Trophoblast cell (in vitro differentiated cells and primary cell): ENCODE measurements at regions not wholly inside any gene's neighbourhood (a gene's known extent, or its start where the extent isn't known, plus 50 kb on each side); places are given as distances from the start of the nearest gene placed in this dataset.

Source experiments
- DNase-seq, 2 donors: peaks; one replicate each; pipeline ENCODE4 v3.0.0-alpha.2; 2016
- H2AFZ ChIP-seq: 2 replicates; pipeline ENCODE4 v1.6.1; 2013; ENCODE audit warnings: low read length, moderate library complexity, mild to moderate bottlenecking; ENCODE audit not compliant: insufficient read depth, poor library complexity
- H2AK5ac ChIP-seq: 2 replicates; pipeline ENCODE4 v1.6.1; 2013; ENCODE audit warnings: mild to moderate bottlenecking, low read length
- H2BK120ac ChIP-seq: 2 replicates; pipeline ENCODE4 v1.6.1; 2013; ENCODE audit warnings: low read length, mild to moderate bottlenecking, moderate library complexity; ENCODE audit not compliant: insufficient read depth, poor library complexity
- H2BK12ac ChIP-seq: 2 replicates; pipeline ENCODE4 v1.6.1; 2013; ENCODE audit warnings: mild to moderate bottlenecking, low read length, moderate library complexity
- H2BK5ac ChIP-seq: 2 replicates; pipeline ENCODE4 v1.6.1; 2013; ENCODE audit warnings: low read length, low read depth, moderate library complexity, mild to moderate bottlenecking; ENCODE audit not compliant: poor library complexity
- H3K14ac ChIP-seq: 2 replicates; pipeline ENCODE4 v1.6.1; 2013; ENCODE audit warnings: mild to moderate bottlenecking, low read length
- H3K18ac ChIP-seq: 2 replicates; pipeline ENCODE4 v1.6.1; 2013; ENCODE audit warnings: mild to moderate bottlenecking, low read length
- H3K23ac ChIP-seq: 2 replicates; pipeline ENCODE4 v1.6.1; 2013; ENCODE audit warnings: low read length
- H3K27ac ChIP-seq: 2 replicates; pipeline ENCODE4 v1.5.1; 2013; ENCODE audit warnings: low read depth, mild to moderate bottlenecking, inconsistent platforms, low read length, moderate library complexity
- H3K27me3 ChIP-seq: 2 replicates; pipeline ENCODE4 v1.6.1; 2013; ENCODE audit warnings: inconsistent platforms, mild to moderate bottlenecking, low read length, moderate library complexity; ENCODE audit not compliant: insufficient read depth
- H3K36me3 ChIP-seq, 2 experiments: 1 replicate in 1 of 2; 2 replicates in 1 of 2; pipeline ENCODE4 v1.6.1; 2013; ENCODE audit warnings: low read length in 2 of 2, mild to moderate bottlenecking in 2 of 2, moderate library complexity in 1 of 2; ENCODE audit not compliant: insufficient read depth in 2 of 2, control insufficient read depth in 1 of 2
- H3K4ac ChIP-seq: 2 replicates; pipeline ENCODE4 v1.6.1; 2013; ENCODE audit warnings: low read depth, mild to moderate bottlenecking, low read length, moderate library complexity
- H3K4me1 ChIP-seq, 2 experiments: 1 replicate in 1 of 2; 2 replicates in 1 of 2; pipeline ENCODE4 v1.6.1; 2013; ENCODE audit warnings: low read length in 2 of 2, mild to moderate bottlenecking in 2 of 2, moderate library complexity in 1 of 2; ENCODE audit not compliant: insufficient read depth in 2 of 2, control insufficient read depth in 1 of 2
- H3K4me2 ChIP-seq: 2 replicates; pipeline ENCODE4 v1.6.1; 2013; ENCODE audit warnings: inconsistent platforms, mild to moderate bottlenecking, low read length, moderate library complexity
- H3K4me3 ChIP-seq: 2 replicates; pipeline ENCODE4 v1.5.1; 2013; ENCODE audit warnings: mild to moderate bottlenecking, low read depth, low read length, inconsistent platforms
- H3K79me1 ChIP-seq: one replicate; pipeline ENCODE4 v1.6.1; 2013; ENCODE audit warnings: low read length
- H3K79me2 ChIP-seq: 2 replicates; pipeline ENCODE4 v1.6.1; 2013; ENCODE audit warnings: low read length, mild to moderate bottlenecking; ENCODE audit not compliant: control insufficient read depth, insufficient read depth, poor library complexity
- H3K9ac ChIP-seq: 2 replicates; pipeline ENCODE4 v1.6.1; 2013; ENCODE audit warnings: mild to moderate bottlenecking, low read length
- H3K9me3 ChIP-seq: 2 replicates; pipeline ENCODE4 v1.6.1; 2013; ENCODE audit warnings: low read depth, mild to moderate bottlenecking, control low read depth, inconsistent platforms, low read length; ENCODE audit not compliant: insufficient read depth
- H4K12ac ChIP-seq: 2 replicates; pipeline ENCODE4 v1.6.1; 2013; ENCODE audit warnings: low read depth, mild to moderate bottlenecking, low read length, moderate library complexity
- H4K8ac ChIP-seq: 2 replicates; pipeline ENCODE4 v1.6.1; 2013; ENCODE audit warnings: low read depth, mild to moderate bottlenecking, low read length, moderate library complexity
- H4K91ac ChIP-seq: one replicate; pipeline ENCODE4 v1.6.1; 2013; ENCODE audit warnings: low read depth, mild to moderate bottlenecking, low read length, moderate library complexity
- WGBS: extraction: QIAGEN DNeasy Blood & Tissue Kit; methylation state at CpG from one replicate; pipeline ENCODE4 v1.1.7; 2013; ENCODE audit warnings: missing lambda C conversion rate; ENCODE audit not compliant: insufficient read length, insufficient coverage; ENCODE audit errors: extremely low coverage; 5-methylcytosine and 5-hydroxymethylcytosine counted together

GRCh38 chr15:85980946-85981345 lies 98.7 kb upstream of the AGBL1 start:
- H2BK5ac ChIP-seq = no peak overlapping the region
- H3K36me3 ChIP-seq = no peaks in the 10 kb centered on the region
- no CpG with 5 or more reads among the region's 5 CpGs for WGBS
- no peak overlapping the region for H2AK5ac ChIP-seq
- no peak overlapping the region for H3K4me2 ChIP-seq
- H4K8ac ChIP-seq = no peak overlapping the region
- no peaks in the 10 kb centered on the region for H3K79me2 ChIP-seq
- no peaks in the 10 kb centered on the region for H3K4me1 ChIP-seq
- no peak overlapping the region for H2AFZ ChIP-seq
- no peaks in the 10 kb centered on the region for H3K27me3 ChIP-seq
- no peak overlapping the region for H3K27ac ChIP-seq
- H3K18ac ChIP-seq = no peak overlapping the region
- H3K9me3 ChIP-seq = no peaks in the 10 kb centered on the region
- H4K12ac ChIP-seq = no peak overlapping the region
- H3K79me1 ChIP-seq = no peaks in the 10 kb centered on the region
- H3K4me3 ChIP-seq = no peak overlapping the region
- no peak for DNase-seq
- H2BK12ac ChIP-seq = no peak overlapping the region
- H3K23ac ChIP-seq = no peak overlapping the region
- H3K4ac ChIP-seq = no peak overlapping the region
- no peak overlapping the region for H2BK120ac ChIP-seq
- H3K14ac ChIP-seq = no peak overlapping the region
- no peak overlapping the region for H4K91ac ChIP-seq
- H3K9ac ChIP-seq = no peak overlapping the region

GRCh38 chr15:85984241-85984640 lies 95.4 kb upstream of the AGBL1 start:
- Histone ChIP-seq H4K91ac (no peak overlapping the region), H3K23ac (no peak overlapping the region), H4K8ac (no peak overlapping the region), H2AFZ (no peak overlapping the region), H3K4me3 (no peak overlapping the region), H2BK5ac (no peak overlapping the region), H3K79me2 (no peaks in the 10 kb centered on the region), H3K79me1 (no peaks in the 10 kb centered on the region), H3K27ac (no peak overlapping the region), H3K18ac (no peak overlapping the region), H3K4me2 (no peak overlapping the region), H3K9ac (no peak overlapping the region), H3K9me3 (no peaks in the 10 kb centered on the region), H4K12ac (no peak overlapping the region), H3K36me3 (no peaks in the 10 kb centered on the region), H3K27me3 (no peaks in the 10 kb centered on the region), H2AK5ac (no peak overlapping the region), H2BK12ac (no peak overlapping the region), H2BK120ac (no peak overlapping the region), H3K4me1 (no peaks in the 10 kb centered on the region), H3K14ac (no peak overlapping the region), H3K4ac (no peak overlapping the region)
- DNase-seq = no peak
- no CpG with 5 or more reads among the region's 4 CpGs for WGBS

- H2BK120ac ChIP-seq = no peak overlapping the region
- no peak overlapping the region for H4K91ac ChIP-seq
- H3K9me3 ChIP-seq = no peaks in the 10 kb centered on the region
- no peak for DNase-seq
- H2BK5ac ChIP-seq = no peak overlapping the region
- H3K79me2 ChIP-seq = no peaks in the 10 kb centered on the region
- H3K4me3 ChIP-seq = no peak overlapping the region
- no peaks in the 10 kb centered on the region for H3K36me3 ChIP-seq
- no peak overlapping the region for H3K14ac ChIP-seq
- no peak overlapping the region for H3K9ac ChIP-seq
- no peak overlapping the region for H2BK12ac ChIP-seq
- no peak overlapping the region for H3K18ac ChIP-seq
- no peaks in the 10 kb centered on the region for H3K27me3 ChIP-seq
- no peak overlapping the region for H4K12ac ChIP-seq
- no peak overlapping the region for H3K23ac ChIP-seq
- no CpG with 5 or more reads among the region's 4 CpGs for WGBS
- H3K4me2 ChIP-seq = no peak overlapping the region
- H3K4me1 ChIP-seq = no peaks in the 10 kb centered on the region
- H4K8ac ChIP-seq = no peak overlapping the region
- H2AFZ ChIP-seq = no peak overlapping the region
- H2AK5ac ChIP-seq = no peak overlapping the region
- no peak overlapping the region for H3K4ac ChIP-seq
- H3K27ac ChIP-seq = no peak overlapping the region
- H3K79me1 ChIP-seq = no peaks in the 10 kb centered on the region
These were observed 93.6 kb upstream of the AGBL1 start for GRCh38 chr15:85986116-85986515.

GRCh38 chr15:85986741-85987140 lies 92.9 kb upstream of the AGBL1 start:
- no CpG with 5 or more reads among the region's 4 CpGs for WGBS
- Histone ChIP-seq H3K36me3 (no peaks in the 10 kb centered on the region), H3K9me3 (no peaks in the 10 kb centered on the region), H3K4me2 (no peak overlapping the region), H3K79me1 (no peaks in the 10 kb centered on the region), H3K23ac (no peak overlapping the region), H3K14ac (no peak overlapping the region), H3K79me2 (no peaks in the 10 kb centered on the region), H2BK5ac (no peak overlapping the region), H2AFZ (no peak overlapping the region), H3K18ac (no peak overlapping the region), H2BK120ac (no peak overlapping the region), H2AK5ac (no peak overlapping the region), H2BK12ac (no peak overlapping the region), H3K4ac (no peak overlapping the region), H4K8ac (no peak overlapping the region), H3K4me1 (no peaks in the 10 kb centered on the region), H4K91ac (no peak overlapping the region), H4K12ac (no peak overlapping the region), H3K9ac (no peak overlapping the region), H3K27me3 (no peaks in the 10 kb centered on the region), H3K4me3 (no peak overlapping the region), H3K27ac (no peak overlapping the region)
- no peak for DNase-seq
